H9 (cell line): ENCODE measurements at regions not wholly inside any gene's neighbourhood (a gene's known extent, or its start where the extent isn't known, plus 50 kb on each side); places are given as distances from the start of the nearest gene placed in this dataset.

Experiments used
- DNase-seq: peaks from one replicate; pipeline ENCODE4 v3.0.0-alpha.2; 2017
- H2AFZ ChIP-seq: one replicate; pipeline ENCODE4 v1.6.1; 2013; ENCODE audit warnings: mild to moderate bottlenecking, low read length, control low read depth, moderate library complexity
- H2AK5ac ChIP-seq: 2 replicates; pipeline ENCODE4 v1.6.1; 2013; ENCODE audit warnings: low read length, control low read depth, mixed read lengths; ENCODE audit not compliant: insufficient read length
- H2BK120ac ChIP-seq: one replicate; pipeline ENCODE4 v1.6.1; 2013; ENCODE audit warnings: low read depth, mild to moderate bottlenecking, low read length, control low read depth, inconsistent platforms; ENCODE audit not compliant: poor library complexity, severe bottlenecking
- H2BK12ac ChIP-seq: 2 replicates; pipeline ENCODE4 v1.6.1; 2013; ENCODE audit warnings: low read length, control low read depth, mixed read lengths, low read depth; ENCODE audit not compliant: insufficient read length
- H2BK15ac ChIP-seq: 2 replicates; pipeline ENCODE4 v1.6.1; 2013; ENCODE audit warnings: low read depth, low read length, control low read depth
- H2BK20ac ChIP-seq: one replicate; pipeline ENCODE4 v1.6.1; 2013; ENCODE audit warnings: low read depth, mild to moderate bottlenecking, low read length, control low read depth, inconsistent platforms; ENCODE audit not compliant: poor library complexity, severe bottlenecking
- H2BK5ac ChIP-seq: 2 replicates; pipeline ENCODE4 v1.6.1; 2013; ENCODE audit warnings: low read length, control low read depth, mixed read lengths; ENCODE audit not compliant: insufficient read length
- H3K14ac ChIP-seq: 2 replicates; pipeline ENCODE4 v1.6.1; 2013; ENCODE audit warnings: low read length, control low read depth; ENCODE audit not compliant: insufficient read depth
- H3K18ac ChIP-seq: 2 replicates; pipeline ENCODE4 v1.6.1; 2013; ENCODE audit warnings: low read depth, mild to moderate bottlenecking, mixed read lengths, low read length, control low read depth; ENCODE audit not compliant: insufficient read length
- H3K23ac ChIP-seq: 2 replicates; pipeline ENCODE4 v1.6.1; 2013; ENCODE audit warnings: low read length, control low read depth, mixed read lengths, low read depth; ENCODE audit not compliant: insufficient read length
- H3K23me2 ChIP-seq: 2 replicates; pipeline ENCODE4 v1.6.1; 2013; ENCODE audit warnings: low read depth, mild to moderate bottlenecking, mixed read lengths, low read length, control low read depth; ENCODE audit not compliant: insufficient read length, poor library complexity, severe bottlenecking
- H3K27ac ChIP-seq: 2 replicates; pipeline ENCODE4 v1.5.1; 2013; ENCODE audit warnings: low read length, control low read depth, mixed read lengths, low read depth; ENCODE audit not compliant: insufficient read length
- H3K27me3 ChIP-seq: 2 replicates; pipeline ENCODE4 v1.6.1; 2013; ENCODE audit warnings: low read length, control low read depth, inconsistent platforms; ENCODE audit not compliant: insufficient read depth
- H3K4ac ChIP-seq: 2 replicates; pipeline ENCODE4 v1.6.1; 2013; ENCODE audit warnings: low read depth, mild to moderate bottlenecking, control low read depth, inconsistent platforms, low read length, moderate library complexity
- H3K4me1 ChIP-seq: 2 replicates; pipeline ENCODE4 v1.6.1; 2013; ENCODE audit warnings: low read length, control low read depth, inconsistent platforms; ENCODE audit not compliant: insufficient read depth
- H3K4me2 ChIP-seq: 2 replicates; pipeline ENCODE4 v1.6.1; 2013; ENCODE audit warnings: low read length, control low read depth, mixed read lengths; ENCODE audit not compliant: insufficient read length, insufficient read depth
- H3K56ac ChIP-seq: 2 replicates; pipeline ENCODE4 v1.6.1; 2013; ENCODE audit warnings: low read depth, mild to moderate bottlenecking, mixed read lengths, low read length, control low read depth; ENCODE audit not compliant: insufficient read length
- H3K79me1 ChIP-seq: 2 replicates; pipeline ENCODE4 v1.6.1; 2013; ENCODE audit warnings: low read depth, mild to moderate bottlenecking, moderate library complexity, low read length, control low read depth, inconsistent platforms; ENCODE audit not compliant: insufficient read depth, poor library complexity, severe bottlenecking
- H3K79me2 ChIP-seq: 2 replicates; pipeline ENCODE4 v1.6.1; 2013; ENCODE audit warnings: low read length, control low read depth, inconsistent platforms; ENCODE audit not compliant: insufficient read depth
- H3K9ac ChIP-seq: 2 replicates; pipeline ENCODE4 v1.6.1; 2013; ENCODE audit warnings: low read length, control low read depth, mixed read lengths; ENCODE audit not compliant: insufficient read length; ENCODE audit errors: extremely low read depth
- H3K9me3 ChIP-seq: one replicate; pipeline ENCODE4 v1.6.1; 2013; ENCODE audit warnings: low read depth, low read length, inconsistent platforms; ENCODE audit not compliant: control insufficient read depth
- H3T11ph ChIP-seq: one replicate; pipeline ENCODE4 v1.6.1; 2013; ENCODE audit warnings: mild to moderate bottlenecking, low read length, control low read depth, inconsistent platforms
- H4K20me1 ChIP-seq: one replicate; pipeline ENCODE4 v1.6.1; 2013; ENCODE audit not compliant: control insufficient read depth, insufficient read length, insufficient read depth
- H4K5ac ChIP-seq: 2 replicates; pipeline ENCODE4 v1.6.1; 2013; ENCODE audit warnings: low read depth, mild to moderate bottlenecking, mixed read lengths, low read length, control low read depth; ENCODE audit not compliant: insufficient read length
- H4K8ac ChIP-seq: replicated peaks from 2 replicates; pipeline ENCODE4 v1.6.1; 2013; ENCODE audit warnings: low read length, control low read depth, mixed read lengths, low read depth; ENCODE audit not compliant: insufficient read length
- H4K91ac ChIP-seq: 2 replicates; pipeline ENCODE4 v1.6.1; 2013; ENCODE audit warnings: low read depth, mild to moderate bottlenecking, moderate library complexity, mixed read lengths, low read length, control low read depth; ENCODE audit not compliant: insufficient read length
- H3K27ac Mint-ChIP-seq, 3 experiments: 2 replicates in 2 of 3; 3 replicates in 1 of 3; pipeline ENCODE4 v1.8.0; 2020 to 2021; ENCODE audit warnings: mixed read lengths in 3 of 3, mild to moderate bottlenecking in 1 of 3, moderate library complexity in 1 of 3
- H3K27me3 Mint-ChIP-seq: 2 replicates; pipeline ENCODE4 v1.8.0; 2021; ENCODE audit warnings: low read depth, mild to moderate bottlenecking, moderate library complexity, mixed read lengths
- H3K36me3 Mint-ChIP-seq, 3 experiments: 2 replicates in 2 of 3; 3 replicates in 1 of 3; pipeline ENCODE4 v1.8.0; 2020 to 2021; ENCODE audit warnings: low read depth in 3 of 3, mixed read lengths in 3 of 3; ENCODE audit not compliant: insufficient read depth in 1 of 3
- H3K4me1 Mint-ChIP-seq, 2 experiments: 2 replicates each; pipeline ENCODE4 v1.8.0; 2020; ENCODE audit warnings: mixed read lengths in 2 of 2
- H3K4me3 Mint-ChIP-seq, 2 experiments: 2 replicates in 1 of 2; 3 replicates in 1 of 2; pipeline ENCODE4 v1.8.0; 2020 to 2021; ENCODE audit warnings: mild to moderate bottlenecking in 2 of 2, mixed read lengths in 2 of 2, moderate library complexity in 1 of 2
- H3K9me3 Mint-ChIP-seq, 2 experiments: 2 replicates in 1 of 2; 3 replicates in 1 of 2; pipeline ENCODE4 v1.8.0; 2020; ENCODE audit warnings: mild to moderate bottlenecking in 2 of 2, mixed read lengths in 2 of 2, moderate library complexity in 1 of 2
- CTCF ChIP-seq: fragments of 200-600 bp; sonication (generic); conservative IDR thresholded peaks from 3 replicates; pipeline ENCODE4 v1.8.0; 2021; ENCODE audit warnings: antibody characterized with exemption, mild to moderate bottlenecking

- DNase-seq: no peak
- H3K9ac ChIP-seq: no peak overlapping the region
- no peak overlapping the region for H3K4ac ChIP-seq
- H3K27me3 ChIP-seq: no peaks in the 10 kb centered on the region
- no peak overlapping the region for H2BK120ac ChIP-seq
- H3K79me2 ChIP-seq: no peaks in the 10 kb centered on the region
- no peak for TF ChIP-seq CTCF
- Mint-ChIP-seq H3K36me3 (no peaks in the 10 kb centered on the region), H3K27me3 (no peaks in the 10 kb centered on the region), H3K27ac (no peak overlapping the region), H3K4me3 (no peak overlapping the region), H3K4me1 (no peaks in the 10 kb centered on the region), H3K9me3 (no peaks in the 10 kb centered on the region)
- H3K23me2 ChIP-seq: no peaks in the 10 kb centered on the region
- no peaks in the 10 kb centered on the region for H3K79me1 ChIP-seq
- no peak overlapping the region for H4K8ac ChIP-seq
- no peak overlapping the region for H2BK15ac ChIP-seq
- H2BK12ac ChIP-seq: no peak overlapping the region
- no peak overlapping the region for H2AFZ ChIP-seq
- H3K9me3 ChIP-seq: no peaks in the 10 kb centered on the region
- no peaks in the 10 kb centered on the region for H4K20me1 ChIP-seq
- H2BK5ac ChIP-seq: no peak overlapping the region
- no peak overlapping the region for H3K18ac ChIP-seq
- no peak overlapping the region for H3K56ac ChIP-seq
- H3T11ph ChIP-seq: no peak overlapping the region
- H4K91ac ChIP-seq: no peak overlapping the region
- no peak overlapping the region for H3K14ac ChIP-seq
- no peak overlapping the region for H3K27ac ChIP-seq
- no peak overlapping the region for H2BK20ac ChIP-seq
- no peak overlapping the region for H2AK5ac ChIP-seq
- H3K4me2 ChIP-seq: no peak overlapping the region
- no peak overlapping the region for H4K5ac ChIP-seq
- no peak overlapping the region for H3K23ac ChIP-seq
- H3K4me1 ChIP-seq: no peaks in the 10 kb centered on the region
Measured at GRCh38 chr6:65803186-65803585, 96.2 kb upstream of the EYS start.
